Mesodermal cell (in vitro differentiated cells): ENCODE measurements at regions not wholly inside any gene's neighbourhood (a gene's known extent, or its start where the extent isn't known, plus 50 kb on each side); places are given as distances from the start of the nearest gene placed in this dataset.

Experiments
- H3K27ac ChIP-seq: 2 replicates; pipeline ENCODE4 v1.7.0; 2013; ENCODE audit warnings: mild to moderate bottlenecking, low read depth, low read length, moderate library complexity; ENCODE audit not compliant: severe bottlenecking
- H3K36me3 ChIP-seq: 2 replicates; pipeline ENCODE4 v1.7.1; 2013; ENCODE audit warnings: mild to moderate bottlenecking, low read length, moderate library complexity; ENCODE audit not compliant: control insufficient read depth, insufficient read depth
- H3K4me1 ChIP-seq: one replicate; pipeline ENCODE4 v1.7.1; 2013; ENCODE audit warnings: mild to moderate bottlenecking, low read length; ENCODE audit not compliant: insufficient read depth, control insufficient read depth, poor library complexity, severe bottlenecking
- H3K4me3 ChIP-seq: 2 replicates; pipeline ENCODE4 v1.7.0; 2013; ENCODE audit warnings: low read length, control low read depth, mild to moderate bottlenecking; ENCODE audit not compliant: insufficient read depth, poor library complexity, severe bottlenecking; ENCODE audit errors: extremely low read depth
- H3K9me3 ChIP-seq: 2 replicates; pipeline ENCODE4 v1.7.1; 2013; ENCODE audit warnings: mild to moderate bottlenecking, low read length, moderate library complexity; ENCODE audit not compliant: control insufficient read depth
- WGBS, 2 experiments: methylation state at CpG; one replicate each; pipeline ENCODE4 v1.1.5; 2013; ENCODE audit warnings: missing lambda C conversion rate in 2 of 2; ENCODE audit not compliant: insufficient coverage in 2 of 2; 5-methylcytosine and 5-hydroxymethylcytosine counted together

DNA sequence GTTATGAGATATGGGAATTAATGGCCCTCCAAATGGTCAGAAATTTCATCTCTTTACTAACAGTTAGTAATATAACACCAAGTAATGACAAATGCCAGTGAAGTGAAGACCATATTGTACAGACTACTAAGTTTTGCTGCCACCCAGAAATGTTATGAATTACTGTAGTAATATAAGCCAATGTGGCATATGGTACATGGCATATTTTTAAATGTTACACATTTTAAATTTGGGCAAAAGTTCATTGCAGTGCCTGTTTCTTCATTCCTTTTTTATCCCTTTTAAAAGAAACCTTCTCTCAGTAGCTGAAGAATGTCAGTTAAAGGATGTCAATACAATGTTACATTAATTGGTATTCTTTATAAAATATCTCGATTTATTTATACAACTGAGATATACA lies 626.5 kb upstream of the SLC8A1 start:
- Histone ChIP-seq H3K4me1 (no peaks in the 10 kb centered on the region), H3K9me3 (no peaks in the 10 kb centered on the region), H3K4me3 (no peak overlapping the region), H3K27ac (no peak overlapping the region), H3K36me3 (no peaks in the 10 kb centered on the region)
- WGBS, 2 experiments: no CpG with 5 or more reads among the region's 1 CpG

DNA sequence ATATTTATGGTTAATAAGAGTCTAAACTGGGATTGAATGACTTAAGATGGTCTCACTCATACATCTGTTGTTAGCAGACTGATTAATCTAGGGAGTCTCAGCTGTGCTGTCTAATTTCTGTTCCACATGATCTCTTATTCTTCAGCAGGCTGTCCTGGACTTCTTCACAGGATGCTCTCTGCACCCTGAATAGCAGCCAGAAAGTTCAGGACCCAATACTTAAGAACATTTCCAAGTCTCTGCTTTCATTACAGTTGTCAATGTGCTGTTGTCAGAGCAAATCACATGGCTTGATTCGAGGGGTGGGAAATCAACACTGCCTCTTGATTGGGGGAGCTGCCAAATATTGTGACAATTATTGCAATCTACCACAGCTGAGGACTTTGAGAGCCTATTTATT lies 627.1 kb upstream of the SLC8A1 start:
- 83% methylated on average over 1 of the region's 1 CpG; no CpG with 5 or more reads in 1 of the 2 experiments for WGBS, 2 experiments
- Histone ChIP-seq H3K9me3 (no peaks in the 10 kb centered on the region), H3K36me3 (no peaks in the 10 kb centered on the region), H3K4me1 (no peaks in the 10 kb centered on the region), H3K27ac (no peak overlapping the region), H3K4me3 (no peak overlapping the region)

DNA sequence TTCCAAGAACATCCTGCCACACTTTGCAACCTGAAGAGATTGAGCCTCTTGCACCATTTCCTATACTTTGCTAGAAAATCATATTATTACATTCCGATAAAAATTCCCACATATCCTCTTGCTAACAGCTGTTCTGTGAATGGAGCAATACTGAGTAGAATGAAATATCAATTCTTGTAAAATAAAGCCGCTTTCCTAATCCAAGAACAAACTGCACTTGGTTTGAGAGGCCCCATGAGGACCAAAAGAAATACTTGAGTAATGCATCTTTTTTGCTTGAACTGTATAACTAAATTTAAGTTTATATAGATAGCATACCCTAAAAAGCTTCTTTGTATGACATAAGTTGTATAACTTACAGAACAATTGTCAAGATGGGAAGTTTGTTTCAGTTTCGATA lies 632.4 kb upstream of the SLC8A1 start:
- Histone ChIP-seq H3K27ac (no peak overlapping the region), H3K9me3 (no peaks in the 10 kb centered on the region), H3K4me3 (no peak overlapping the region), H3K36me3 (no peaks in the 10 kb centered on the region), H3K4me1 (no peaks in the 10 kb centered on the region)
- no CpG with 5 or more reads among the region's 3 CpGs for WGBS, 2 experiments

DNA sequence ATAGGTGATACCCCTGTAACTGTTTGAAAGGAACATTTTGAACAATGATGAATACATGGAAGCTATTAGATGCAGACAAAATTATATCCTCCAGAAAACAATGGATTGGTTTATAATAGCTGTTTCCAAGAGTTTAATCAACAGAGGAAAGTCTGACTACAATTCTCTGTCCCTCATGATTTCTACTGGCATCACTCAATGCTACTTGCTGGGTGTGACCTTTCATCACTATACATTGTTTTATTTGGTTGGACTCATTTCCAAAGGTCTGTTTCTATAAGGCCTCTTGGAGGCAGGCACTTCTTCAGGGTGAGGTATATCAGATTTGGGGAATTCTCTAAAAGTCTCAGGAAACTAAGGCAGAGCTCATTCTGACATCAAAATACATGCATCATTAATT lies 636.1 kb upstream of the SLC8A1 start:
- no peak overlapping the region for H3K4me3 ChIP-seq

DNA sequence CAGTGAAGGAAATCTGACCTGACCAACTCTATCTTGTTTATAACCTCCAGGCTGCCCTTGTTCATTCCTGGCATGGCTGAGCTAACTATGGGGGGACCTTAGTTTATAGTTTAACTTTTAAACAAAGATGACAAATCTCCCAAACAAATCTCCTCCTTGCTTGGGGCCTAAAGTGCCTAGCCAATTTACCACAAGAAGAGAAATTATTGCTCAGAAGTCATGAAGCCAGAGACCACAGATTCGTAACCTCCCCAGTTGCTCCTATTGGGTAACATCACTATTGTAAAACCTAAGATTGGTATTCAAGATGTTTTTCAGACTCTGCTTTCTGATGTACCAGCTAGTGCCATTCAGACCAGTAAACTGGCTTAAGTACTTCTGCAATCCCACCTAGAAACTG lies 649.4 kb upstream of the SLC8A1 start:
- no peak overlapping the region for H3K27ac ChIP-seq
- WGBS, 2 experiments: 100% methylated on average over 1 of the region's 1 CpG; no CpG with 5 or more reads in 1 of the 2 experiments
- H3K36me3 ChIP-seq: no peaks in the 10 kb centered on the region
- H3K4me1 ChIP-seq: no peaks in the 10 kb centered on the region
- no peak overlapping the region for H3K4me3 ChIP-seq
- H3K9me3 ChIP-seq: no peaks in the 10 kb centered on the region

More for the DNA sequence above, 636.1 kb upstream of the SLC8A1 start:
- Histone ChIP-seq H3K27ac (no peak overlapping the region), H3K36me3 (no peaks in the 10 kb centered on the region), H3K4me1 (no peaks in the 10 kb centered on the region), H3K9me3 (no peaks in the 10 kb centered on the region)

DNA sequence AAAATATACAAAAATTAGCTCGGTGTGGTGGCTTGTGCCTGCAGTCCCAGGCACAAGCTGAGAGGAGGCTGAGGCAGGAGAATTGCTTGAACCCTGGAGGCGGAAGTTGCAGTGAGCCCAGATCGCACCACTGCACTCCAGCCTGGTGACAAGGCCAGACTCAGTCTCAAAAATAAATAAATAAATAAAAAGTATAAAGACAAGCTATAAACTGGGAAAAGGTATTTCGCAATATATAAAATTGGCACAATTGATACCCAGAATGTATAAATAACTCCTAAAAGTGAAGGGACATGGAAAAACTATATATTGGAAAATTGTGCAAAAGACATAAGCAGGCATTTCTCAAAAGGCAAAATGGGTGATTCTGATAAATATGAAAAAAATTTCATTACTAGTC lies 657.9 kb upstream of the SLC8A1 start:
- no peaks in the 10 kb centered on the region for H3K4me1 ChIP-seq
- H3K4me3 ChIP-seq: no peak overlapping the region
- no peaks in the 10 kb centered on the region for H3K9me3 ChIP-seq
- 100% methylated on average over 1 to 2 of the region's 4 CpGs for WGBS, 2 experiments
- H3K36me3 ChIP-seq: no peaks in the 10 kb centered on the region
- H3K27ac ChIP-seq: no peak overlapping the region

DNA sequence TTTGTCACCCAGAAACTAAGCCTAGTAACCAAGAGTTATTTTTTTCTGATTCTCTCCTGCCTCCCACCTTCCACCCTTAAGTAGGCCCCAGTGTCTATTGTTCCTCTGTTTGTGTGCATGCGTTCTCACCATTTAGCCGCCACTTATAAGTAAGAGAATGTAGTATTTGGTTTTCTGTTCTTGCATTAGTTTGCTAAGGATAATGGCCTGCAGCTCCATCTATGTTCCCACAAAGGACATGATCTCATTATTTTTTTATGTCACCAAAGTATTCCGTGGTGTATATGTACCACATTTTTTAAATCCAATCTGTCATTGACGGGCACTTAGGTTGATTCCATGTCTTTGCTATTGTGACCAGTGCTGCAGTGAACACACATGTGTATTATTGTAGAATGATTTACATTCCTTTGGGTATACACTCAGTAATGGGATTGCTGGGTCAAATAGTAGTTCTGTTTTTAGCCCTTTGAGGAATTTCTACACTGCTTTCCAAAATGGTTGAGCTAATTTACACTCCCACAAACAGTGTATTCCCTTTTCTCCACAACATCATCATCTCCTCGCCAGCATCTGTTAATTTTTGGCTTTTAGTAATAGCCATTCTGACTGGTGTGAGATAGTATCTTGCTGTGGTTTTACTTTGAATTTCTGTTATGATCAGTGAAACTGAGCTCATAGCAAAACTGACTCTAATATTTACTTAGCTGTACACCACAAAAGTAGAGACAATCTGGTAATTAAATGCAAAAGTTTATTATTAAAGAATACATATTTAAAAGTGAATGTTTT lies 660.1 kb upstream of the SLC8A1 start:
- no peaks in the 10 kb centered on the region for H3K4me1 ChIP-seq
- no peak overlapping the region for H3K4me3 ChIP-seq
- no peaks in the 10 kb centered on the region for H3K36me3 ChIP-seq
- no peaks in the 10 kb centered on the region for H3K9me3 ChIP-seq
- 100% methylated on average over 2 of the region's 5 CpGs; no CpG with 5 or more reads in 1 of the 2 experiments for WGBS, 2 experiments
- H3K27ac ChIP-seq: no peak overlapping the region

DNA sequence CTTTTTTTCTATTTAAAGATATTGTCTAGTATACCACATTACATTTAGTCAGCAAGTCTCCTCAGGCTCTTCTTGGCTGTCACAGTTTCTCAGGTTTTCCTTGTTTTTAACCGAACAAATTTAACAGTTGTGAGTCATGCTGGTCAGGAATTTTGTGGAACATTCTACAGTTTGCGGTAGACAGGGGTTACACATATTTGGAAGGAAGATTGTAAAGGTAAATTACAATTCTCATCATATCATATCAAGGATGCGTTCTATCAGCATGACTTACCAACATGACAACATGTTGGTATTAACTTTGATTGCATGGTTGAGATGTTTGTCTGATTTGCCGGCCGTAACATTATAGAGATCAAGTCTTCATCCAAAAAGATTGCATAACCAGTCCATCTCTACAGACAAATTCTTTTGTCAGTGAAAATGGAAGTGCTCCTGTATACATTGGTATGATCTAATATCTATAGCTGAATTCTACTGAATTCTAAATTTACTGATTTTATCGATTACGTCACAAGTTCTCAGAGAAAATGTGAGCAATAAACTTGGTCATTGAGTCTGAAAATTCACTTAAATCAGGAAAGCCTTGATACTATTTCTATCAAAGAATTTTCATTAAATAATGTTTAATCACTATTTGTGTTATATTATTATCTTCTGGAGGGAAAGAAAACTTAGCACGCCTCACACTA lies 664.4 kb upstream of the SLC8A1 start:
- Histone ChIP-seq H3K36me3 (no peaks in the 10 kb centered on the region), H3K9me3 (no peaks in the 10 kb centered on the region), H3K4me3 (no peak overlapping the region), H3K4me1 (no peaks in the 10 kb centered on the region), H3K27ac (no peak overlapping the region)
- WGBS, 2 experiments: 100% methylated on average over 2 of the region's 8 CpGs; no CpG with 5 or more reads in 1 of the 2 experiments

DNA sequence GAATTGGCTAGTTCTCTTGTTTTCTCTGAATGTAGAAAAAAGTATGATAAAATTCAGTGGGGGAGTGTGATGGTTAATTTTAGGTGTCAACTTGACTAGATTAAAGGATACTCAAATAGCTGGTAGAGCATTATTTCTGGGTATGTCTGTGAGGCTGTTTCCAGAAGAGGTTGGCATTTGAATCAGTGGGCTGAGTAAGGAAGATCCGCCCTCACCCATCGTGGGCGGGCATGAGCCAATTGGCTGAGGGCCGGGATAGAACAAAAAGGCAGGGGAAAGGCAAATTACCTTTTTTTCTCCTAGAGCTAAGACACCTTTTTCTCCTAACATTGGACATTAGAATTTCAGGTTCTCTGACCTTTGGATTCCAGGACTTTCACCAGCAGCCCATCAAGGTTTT lies 667.6 kb upstream of the SLC8A1 start:
- Histone ChIP-seq H3K27ac (no peak overlapping the region), H3K4me3 (no peak overlapping the region), H3K9me3 (no peaks in the 10 kb centered on the region), H3K4me1 (no peaks in the 10 kb centered on the region), H3K36me3 (no peaks in the 10 kb centered on the region)
- WGBS, 2 experiments: 100% methylated on average over 1 to 3 of the region's 4 CpGs

DNA sequence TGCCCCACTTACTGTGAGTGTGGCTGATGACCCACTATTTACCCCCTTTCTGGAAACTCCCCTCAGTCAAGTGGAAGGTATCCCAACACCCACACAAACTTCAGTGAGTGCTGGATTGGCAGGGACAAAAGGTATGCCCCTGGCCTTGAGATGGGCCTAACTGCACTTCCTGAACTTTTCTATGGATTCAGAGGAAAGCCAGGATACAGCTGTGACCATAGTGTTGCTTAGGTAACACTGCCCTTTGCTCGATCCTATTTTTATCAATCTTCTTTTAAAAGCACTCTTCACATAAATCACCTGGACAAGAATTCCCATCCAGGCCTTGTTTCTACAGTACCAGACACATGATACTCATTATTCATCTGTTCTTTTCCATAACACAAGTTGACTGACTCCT lies 671.5 kb upstream of the SLC8A1 start:
- Histone ChIP-seq H3K36me3 (no peaks in the 10 kb centered on the region), H3K27ac (no peak overlapping the region)
- WGBS, 2 experiments: 83% methylated on average over 1 of the region's 1 CpG

DNA sequence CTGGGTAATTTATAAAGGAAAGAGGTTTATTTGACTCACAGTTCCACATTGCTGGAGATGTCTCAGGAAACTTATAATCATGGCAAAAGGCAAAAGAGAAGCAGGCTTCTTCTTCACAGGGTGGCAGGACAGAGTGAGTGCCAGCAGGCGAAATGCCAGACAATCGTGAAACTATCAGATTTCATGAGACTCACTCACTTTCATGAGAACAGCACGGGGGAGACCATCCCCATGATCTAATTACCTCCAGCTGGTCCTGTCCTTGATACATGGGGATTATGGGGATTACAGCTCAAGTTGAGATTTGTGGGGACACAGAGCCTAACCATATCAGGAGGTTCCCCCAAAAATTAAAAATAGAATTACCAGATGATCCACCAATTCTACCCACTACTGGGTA lies 675.5 kb upstream of the SLC8A1 start:
- no peak overlapping the region for H3K27ac ChIP-seq
- no peaks in the 10 kb centered on the region for H3K9me3 ChIP-seq
- no peaks in the 10 kb centered on the region for H3K36me3 ChIP-seq
- H3K4me3 ChIP-seq: no peak overlapping the region
- WGBS, 2 experiments: 67% methylated on average over 3 of the region's 3 CpGs
- no peaks in the 10 kb centered on the region for H3K4me1 ChIP-seq

More for the DNA sequence above, 671.5 kb upstream of the SLC8A1 start:
- Histone ChIP-seq H3K4me3 (no peak overlapping the region), H3K9me3 (no peaks in the 10 kb centered on the region), H3K4me1 (no peaks in the 10 kb centered on the region)
